ENCODE measurements at regions not wholly inside any gene's neighbourhood (a gene's known extent, or its start where the extent isn't known, plus 50 kb on each side); places are given as distances from the start of the nearest gene placed in this dataset.

- no peak for DNase-seq (ENCODE audit: low spot score)
Measured at GRCh38 chr10:117865945-117866344, 180.8 kb downstream of the RAB11FIP2 start.

- DNase-seq (ENCODE audit: low spot score) = no peak
Measured at GRCh38 chr10:117868151-117868550, 178.6 kb downstream of the RAB11FIP2 start.

GRCh38 chr10:117875793-117876192 lies 170.9 kb downstream of the RAB11FIP2 start:
- DNase-seq (ENCODE audit: low spot score) = no peak

GRCh38 chr10:117876210-117876609 lies 170.5 kb downstream of the RAB11FIP2 start:
- DNase-seq (ENCODE audit: low spot score) = no peak

GRCh38 chr10:117878626-117879025 lies 168.1 kb downstream of the RAB11FIP2 start:
- DNase-seq (ENCODE audit: low spot score) = no peak

- DNase-seq (ENCODE audit: low spot score) = no peak
Measured at GRCh38 chr10:117884093-117884492, 162.6 kb downstream of the RAB11FIP2 start.

- no peak for DNase-seq (ENCODE audit: low spot score)
Measured at GRCh38 chr10:117884592-117884991, 162.1 kb downstream of the RAB11FIP2 start.

- no peak for DNase-seq (ENCODE audit: low spot score)
Measured at GRCh38 chr10:117885206-117885829, 161.4 kb downstream of the RAB11FIP2 start.

GRCh38 chr10:117886766-117887165 lies 160.0 kb downstream of the RAB11FIP2 start:
- no peak for DNase-seq (ENCODE audit: low spot score)

GRCh38 chr10:117889664-117890063 lies 157.1 kb downstream of the RAB11FIP2 start:
- no peak for DNase-seq (ENCODE audit: low spot score)

- DNase-seq (ENCODE audit: low spot score) = no peak
Measured at GRCh38 chr10:117892681-117893220, 154.0 kb downstream of the RAB11FIP2 start.

GRCh38 chr10:117894339-117894738 lies 152.4 kb downstream of the RAB11FIP2 start:
- DNase-seq (ENCODE audit: low spot score) = no peak

GRCh38 chr10:117896517-117896916 lies 150.2 kb downstream of the RAB11FIP2 start:
- no peak for DNase-seq (ENCODE audit: low spot score)

- DNase-seq (ENCODE audit: low spot score) = no peak
Measured at GRCh38 chr10:117899181-117899683, 147.5 kb downstream of the RAB11FIP2 start.

GRCh38 chr10:117900280-117900679 lies 146.5 kb downstream of the RAB11FIP2 start:
- no peak for DNase-seq (ENCODE audit: low spot score)

- DNase-seq (ENCODE audit: low spot score) = no peak
Measured at GRCh38 chr10:117903854-117904253, 142.9 kb downstream of the RAB11FIP2 start.

- no peak for DNase-seq (ENCODE audit: low spot score)
Measured at GRCh38 chr10:117905404-117905803, 141.3 kb downstream of the RAB11FIP2 start.

- DNase-seq (ENCODE audit: low spot score) = no peak
Measured at GRCh38 chr10:117911684-117912083, 135.1 kb downstream of the RAB11FIP2 start.

- DNase-seq (ENCODE audit: low spot score) = no peak
Measured at GRCh38 chr10:117914334-117914733, 132.4 kb downstream of the RAB11FIP2 start.

- DNase-seq (ENCODE audit: low spot score) = no peak
Measured at GRCh38 chr10:117920956-117921355, 125.8 kb downstream of the RAB11FIP2 start.

- no peak for DNase-seq (ENCODE audit: low spot score)
Measured at GRCh38 chr10:117921421-117921820, 125.3 kb downstream of the RAB11FIP2 start.

- no peak for DNase-seq (ENCODE audit: low spot score)
Measured at GRCh38 chr10:117924820-117925219, 121.9 kb downstream of the RAB11FIP2 start.

- DNase-seq (ENCODE audit: low spot score) = no peak
Measured at GRCh38 chr10:117925369-117925768, 121.4 kb downstream of the RAB11FIP2 start.

- DNase-seq (ENCODE audit: low spot score) = no peak
Measured at GRCh38 chr10:117926491-117926890, 120.2 kb downstream of the RAB11FIP2 start.

Data from AG08396 (cell line).